ENCODE measurements at regions not wholly inside any gene's neighbourhood (a gene's known extent, or its start where the extent isn't known, plus 50 kb on each side); places are given as distances from the start of the nearest gene placed in this dataset.

- no peak for TF ChIP-seq SIN3A (IDR thresholded peaks at IDR 0.05; ENCODE audit: borderline replicate concordance, insufficient read depth, low read length)
- TF ChIP-seq POLR2AphosphoS5 (IDR thresholded peaks at IDR 0.05; ENCODE audit: low read depth, low read length) = no peak
- TF ChIP-seq FOXP2 (optimal IDR thresholded peaks at IDR 0.05; ENCODE audit: borderline replicate concordance, extremely low read depth, extremely low read length, insufficient read depth) = no peak
- TF ChIP-seq TAF1 (IDR thresholded peaks at IDR 0.05; ENCODE audit: borderline replicate concordance, insufficient read depth, low read length) = no peak
- TF ChIP-seq, protein P1, sequence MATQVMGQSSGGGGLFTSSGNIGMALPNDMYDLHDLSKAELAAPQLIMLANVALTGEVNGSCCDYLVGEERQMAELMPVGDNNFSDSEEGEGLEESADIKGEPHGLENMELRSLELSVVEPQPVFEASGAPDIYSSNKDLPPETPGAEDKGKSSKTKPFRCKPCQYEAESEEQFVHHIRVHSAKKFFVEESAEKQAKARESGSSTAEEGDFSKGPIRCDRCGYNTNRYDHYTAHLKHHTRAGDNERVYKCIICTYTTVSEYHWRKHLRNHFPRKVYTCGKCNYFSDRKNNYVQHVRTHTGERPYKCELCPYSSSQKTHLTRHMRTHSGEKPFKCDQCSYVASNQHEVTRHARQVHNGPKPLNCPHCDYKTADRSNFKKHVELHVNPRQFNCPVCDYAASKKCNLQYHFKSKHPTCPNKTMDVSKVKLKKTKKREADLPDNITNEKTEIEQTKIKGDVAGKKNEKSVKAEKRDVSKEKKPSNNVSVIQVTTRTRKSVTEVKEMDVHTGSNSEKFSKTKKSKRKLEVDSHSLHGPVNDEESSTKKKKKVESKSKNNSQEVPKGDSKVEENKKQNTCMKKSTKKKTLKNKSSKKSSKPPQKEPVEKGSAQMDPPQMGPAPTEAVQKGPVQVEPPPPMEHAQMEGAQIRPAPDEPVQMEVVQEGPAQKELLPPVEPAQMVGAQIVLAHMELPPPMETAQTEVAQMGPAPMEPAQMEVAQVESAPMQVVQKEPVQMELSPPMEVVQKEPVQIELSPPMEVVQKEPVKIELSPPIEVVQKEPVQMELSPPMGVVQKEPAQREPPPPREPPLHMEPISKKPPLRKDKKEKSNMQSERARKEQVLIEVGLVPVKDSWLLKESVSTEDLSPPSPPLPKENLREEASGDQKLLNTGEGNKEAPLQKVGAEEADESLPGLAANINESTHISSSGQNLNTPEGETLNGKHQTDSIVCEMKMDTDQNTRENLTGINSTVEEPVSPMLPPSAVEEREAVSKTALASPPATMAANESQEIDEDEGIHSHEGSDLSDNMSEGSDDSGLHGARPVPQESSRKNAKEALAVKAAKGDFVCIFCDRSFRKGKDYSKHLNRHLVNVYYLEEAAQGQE (IDR thresholded peaks at IDR 0.05; ENCODE audit: insufficient read depth in 1 of 2, low read depth in 2 of 2, low read length in 2 of 2) = no peak
Observed at GRCh38 chr6:9523462-9523861, 891.4 kb downstream of the TFAP2A start.

DNA sequence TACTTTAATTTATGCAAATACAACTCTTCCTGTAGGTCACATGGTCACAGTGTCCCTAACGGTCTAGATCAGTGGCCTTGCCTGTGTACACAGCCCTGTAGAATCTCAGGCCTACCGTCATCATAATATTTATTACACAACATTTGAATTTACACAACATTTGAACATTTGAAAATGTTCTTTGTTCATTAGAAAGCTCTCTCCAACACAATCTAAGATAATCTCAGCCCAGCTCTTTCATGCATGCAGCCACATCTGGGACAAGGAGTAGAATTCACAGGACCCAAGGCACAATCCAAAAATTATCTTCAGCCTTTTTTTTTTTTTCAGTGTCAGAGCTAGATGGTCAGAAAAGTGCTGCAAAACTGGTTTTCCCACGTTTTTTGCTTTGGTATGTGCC lies 892.8 kb downstream of the TFAP2A start:
- TF ChIP-seq TAF1 (IDR thresholded peaks at IDR 0.05; ENCODE audit: borderline replicate concordance, insufficient read depth, low read length) (no peak), POLR2AphosphoS5 (IDR thresholded peaks at IDR 0.05; ENCODE audit: low read depth, low read length) (no peak), FOXP2 (optimal IDR thresholded peaks at IDR 0.05; ENCODE audit: borderline replicate concordance, extremely low read depth, extremely low read length, insufficient read depth) (no peak), SIN3A (IDR thresholded peaks at IDR 0.05; ENCODE audit: borderline replicate concordance, insufficient read depth, low read length) (no peak)
- TF ChIP-seq, protein P1 (IDR thresholded peaks at IDR 0.05; ENCODE audit: insufficient read depth in 1 of 2, low read depth in 2 of 2, low read length in 2 of 2) = no peak

DNA sequence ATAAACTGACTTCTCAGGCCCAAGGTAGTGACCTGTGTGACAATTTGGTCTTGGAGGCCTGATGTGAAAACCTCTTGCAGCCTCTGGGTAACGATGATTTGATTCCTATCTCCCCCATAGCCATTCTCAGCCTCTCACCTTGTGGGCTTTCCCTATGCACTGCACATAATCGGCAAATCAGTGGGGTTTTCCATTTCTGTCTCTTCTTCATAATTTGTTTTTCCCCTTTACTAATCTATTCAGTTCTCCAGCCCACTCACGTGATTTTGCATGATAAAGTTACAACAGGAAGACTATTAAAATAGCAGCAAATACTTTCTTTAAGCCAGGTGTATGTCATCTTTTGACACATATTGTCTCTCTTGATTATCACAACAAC lies 893.7 kb downstream of the TFAP2A start:
- TF ChIP-seq POLR2AphosphoS5 (IDR thresholded peaks at IDR 0.05; ENCODE audit: low read depth, low read length) (no peak), TAF1 (IDR thresholded peaks at IDR 0.05; ENCODE audit: borderline replicate concordance, insufficient read depth, low read length) (no peak), SIN3A (IDR thresholded peaks at IDR 0.05; ENCODE audit: borderline replicate concordance, insufficient read depth, low read length) (no peak), FOXP2 (optimal IDR thresholded peaks at IDR 0.05; ENCODE audit: borderline replicate concordance, extremely low read depth, extremely low read length, insufficient read depth) (no peak)
- TF ChIP-seq, protein P1 (IDR thresholded peaks at IDR 0.05; ENCODE audit: insufficient read depth in 1 of 2, low read depth in 2 of 2, low read length in 2 of 2) = no peak

DNA sequence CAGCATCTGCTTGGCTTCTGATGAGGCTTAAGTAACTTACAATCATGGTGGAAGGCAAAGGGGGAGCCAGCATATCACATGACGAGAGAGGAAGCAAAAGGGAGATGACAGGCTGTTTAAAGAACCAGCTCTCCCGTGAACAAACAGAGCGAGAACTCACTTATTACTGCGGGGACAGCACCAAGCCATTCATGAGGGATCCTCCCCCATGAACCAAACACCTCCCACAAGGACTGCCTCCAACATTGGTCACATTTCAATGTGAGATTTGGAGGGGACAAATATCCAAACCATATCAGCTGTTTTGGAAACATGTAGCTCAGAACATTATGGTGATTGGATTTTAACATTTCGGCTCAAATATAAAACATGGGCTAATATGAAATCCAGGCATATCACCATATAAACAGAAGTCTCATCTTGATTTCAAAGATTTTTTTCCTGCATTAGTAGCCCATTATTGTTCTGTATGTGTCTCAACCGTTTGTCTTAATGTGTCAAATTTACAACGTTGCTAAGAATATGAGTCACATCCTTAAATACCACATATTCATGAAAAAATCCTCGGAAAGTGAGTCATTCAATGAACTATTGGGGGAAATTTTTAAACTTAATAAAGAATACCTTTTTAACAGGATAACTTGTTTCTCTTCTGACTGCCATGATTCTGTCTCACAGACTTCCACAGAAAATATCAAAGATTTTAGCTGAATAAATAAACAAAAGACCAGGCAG lies 894.3 kb downstream of the TFAP2A start:
- TF ChIP-seq FOXP2 (optimal IDR thresholded peaks at IDR 0.05; ENCODE audit: borderline replicate concordance, extremely low read depth, extremely low read length, insufficient read depth) = no peak
- TF ChIP-seq, protein P1 (IDR thresholded peaks at IDR 0.05; ENCODE audit: insufficient read depth in 1 of 2, low read depth in 2 of 2, low read length in 2 of 2) = no peak
- TF ChIP-seq TAF1 (IDR thresholded peaks at IDR 0.05; ENCODE audit: borderline replicate concordance, insufficient read depth, low read length) = no peak
- no peak for TF ChIP-seq POLR2AphosphoS5 (IDR thresholded peaks at IDR 0.05; ENCODE audit: low read depth, low read length)
- TF ChIP-seq SIN3A (IDR thresholded peaks at IDR 0.05; ENCODE audit: borderline replicate concordance, insufficient read depth, low read length) = no peak

Measured in PFSK-1 (cell line).